ENCODE measurements at regions not wholly inside any gene's neighbourhood (a gene's known extent, or its start where the extent isn't known, plus 50 kb on each side); places are given as distances from the start of the nearest gene placed in this dataset.

DNA sequence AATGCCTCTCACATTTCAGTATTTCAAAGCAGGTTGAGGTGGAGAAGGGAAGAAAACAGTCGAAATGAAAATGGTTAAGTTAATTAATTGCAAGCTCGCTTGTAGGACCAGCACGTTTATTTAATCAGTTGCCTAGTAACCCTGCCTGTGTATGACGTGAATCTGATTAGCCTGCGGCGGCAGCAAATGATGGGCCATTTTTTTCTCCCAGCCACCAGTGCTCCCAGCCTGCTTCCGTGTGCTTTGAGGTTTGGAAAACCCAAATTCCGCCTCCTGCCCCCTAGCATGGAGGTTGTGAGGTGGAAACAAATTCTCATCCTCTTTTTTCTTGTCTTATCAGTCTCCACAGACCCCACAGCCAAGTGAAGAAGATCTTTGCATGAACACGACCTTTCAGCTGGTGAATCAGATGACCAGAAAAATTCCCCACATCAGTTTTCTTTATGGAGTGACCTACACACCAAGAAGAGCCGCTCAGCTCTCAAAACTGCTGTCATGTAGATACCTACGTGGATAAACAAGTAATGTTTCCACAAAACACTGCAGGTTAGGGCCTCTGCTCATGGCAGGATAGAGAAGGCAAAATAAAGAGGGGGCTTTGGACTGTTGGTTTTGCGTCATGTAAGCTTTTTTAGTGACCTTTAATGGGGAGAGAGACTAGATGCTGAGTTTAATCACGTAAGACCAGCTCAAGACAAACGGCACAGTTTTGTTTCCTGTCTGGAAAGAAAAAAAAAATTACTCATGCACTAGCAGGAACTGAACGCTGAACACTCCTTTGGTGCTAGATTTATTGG lies 572.9 kb upstream of the NOX3 start:
- peak; percentile 28 to 29 for DNase-seq

DNA sequence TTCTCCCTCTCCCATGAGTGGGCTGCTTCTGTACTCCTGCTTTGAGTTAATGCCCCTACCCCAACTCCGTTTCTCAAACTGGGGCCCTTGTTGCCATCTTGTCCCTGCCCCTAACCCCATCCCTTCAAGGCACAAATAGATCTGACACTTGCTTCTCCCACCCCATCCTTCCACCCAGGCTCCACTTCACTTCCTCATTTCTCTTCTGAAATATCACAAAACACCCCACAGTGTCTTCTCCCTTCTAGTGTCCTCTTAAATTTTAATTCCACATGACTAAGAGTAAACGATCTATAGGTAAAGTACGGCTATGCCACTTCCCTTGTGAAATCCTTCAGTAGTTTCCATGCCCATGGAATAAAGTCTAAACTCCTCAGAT lies 571.6 kb upstream of the NOX3 start:
- DNase-seq: no peak

DNA sequence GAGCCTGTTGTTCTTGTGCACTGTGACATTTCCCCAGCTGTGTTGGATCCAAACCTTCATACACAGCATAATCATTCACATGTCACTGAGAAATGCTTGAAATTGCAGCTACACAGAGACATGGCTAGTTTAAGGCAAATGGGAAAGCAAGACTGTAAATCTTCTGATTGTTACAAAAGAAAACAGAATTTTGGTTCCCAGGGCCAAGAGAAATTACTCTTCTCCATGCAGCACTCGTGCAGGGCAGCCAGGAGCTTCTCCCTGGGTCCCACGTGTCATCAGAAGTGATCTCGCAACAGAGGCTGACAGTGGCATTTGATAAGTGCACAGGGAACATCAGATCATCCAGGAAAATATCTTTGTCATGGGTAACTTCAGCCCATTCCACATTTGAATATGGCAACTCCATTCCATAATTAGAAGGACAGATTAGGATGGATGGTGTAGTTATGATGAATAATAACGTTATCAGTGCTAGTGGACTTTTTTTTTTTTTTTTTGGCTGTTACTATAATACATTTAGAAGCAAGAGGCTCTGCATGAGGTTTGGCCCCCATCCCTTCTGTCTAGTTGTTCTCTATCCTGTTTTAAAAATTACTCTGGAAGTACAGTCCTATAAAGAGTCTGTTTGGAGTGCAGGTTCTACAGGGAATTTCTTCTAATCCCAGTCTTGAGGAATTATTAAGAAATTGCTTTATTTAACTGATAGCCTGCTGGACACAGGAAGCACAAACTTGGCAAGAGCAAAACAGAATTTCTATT lies 571.0 kb upstream of the NOX3 start:
- no peak for DNase-seq

DNA sequence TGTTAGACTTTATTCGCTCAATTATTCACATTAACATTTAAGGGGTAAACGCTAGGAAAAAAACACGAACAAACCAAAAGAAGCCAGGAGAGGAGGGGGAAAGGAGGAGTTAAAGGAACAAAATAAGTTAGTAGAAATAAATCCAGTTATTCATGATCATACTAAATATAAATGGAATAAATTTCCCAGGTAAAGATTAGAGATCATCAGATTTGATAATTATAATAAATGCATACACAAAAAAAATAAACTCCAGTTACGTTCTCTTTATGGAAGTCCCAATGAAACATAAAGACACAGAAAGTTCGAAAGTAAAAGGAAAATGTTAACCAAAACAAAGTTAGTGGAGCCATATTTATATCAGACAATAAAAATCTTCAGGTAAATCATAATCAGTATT lies 568.7 kb upstream of the NOX3 start:
- no peak for DNase-seq

DNA sequence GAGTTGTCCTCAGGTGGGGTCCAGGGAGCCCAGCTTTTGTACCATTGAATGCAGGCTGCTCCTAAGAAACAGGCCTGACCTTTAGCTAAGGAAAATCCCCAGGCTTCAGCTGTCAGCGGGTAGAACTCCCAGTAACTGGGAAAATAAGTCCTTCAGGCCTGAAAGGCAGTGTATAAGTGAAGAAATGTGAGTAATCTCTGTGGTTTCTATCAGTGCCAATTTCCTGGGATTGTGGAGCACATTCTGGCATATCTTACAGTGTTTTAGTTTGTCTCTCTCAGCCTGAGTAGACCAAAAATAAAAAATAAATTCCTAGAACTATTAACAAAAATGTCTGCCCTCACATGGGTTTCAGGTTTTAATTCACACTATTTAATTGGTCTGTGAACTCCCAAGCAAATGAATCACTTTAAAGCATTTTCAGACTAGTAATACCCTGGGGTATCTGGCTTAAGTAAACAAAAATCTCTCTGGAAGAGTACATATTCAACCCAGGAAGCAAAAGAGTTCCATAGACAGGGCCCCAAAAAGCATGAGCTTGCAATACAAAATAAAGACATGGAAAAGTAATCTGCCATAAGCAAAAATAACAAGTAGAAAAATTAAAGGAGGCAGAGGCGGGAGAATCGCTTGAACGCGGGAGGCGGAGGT lies 566.2 kb upstream of the NOX3 start:
- DNase-seq: no peak

DNA sequence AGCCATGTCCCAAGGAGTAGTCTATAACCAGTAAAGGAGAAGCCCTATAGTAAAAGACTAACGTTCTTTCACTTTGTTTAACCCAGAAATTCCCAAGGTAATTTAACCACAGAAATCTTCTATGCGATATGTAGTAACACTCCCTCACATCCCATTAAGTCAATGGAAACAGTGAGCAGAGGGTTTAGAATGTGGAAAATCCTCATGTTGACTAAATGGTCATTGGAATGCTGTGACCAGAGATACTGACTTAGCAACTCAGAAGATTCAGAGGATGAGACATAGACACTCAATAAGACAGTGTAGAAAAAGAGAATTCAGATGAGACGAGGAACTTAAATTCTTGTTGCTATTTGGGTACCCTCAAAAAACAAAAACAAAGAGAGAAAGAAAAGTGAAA lies 562.2 kb upstream of the NOX3 start:
- DNase-seq: no peak

DNA sequence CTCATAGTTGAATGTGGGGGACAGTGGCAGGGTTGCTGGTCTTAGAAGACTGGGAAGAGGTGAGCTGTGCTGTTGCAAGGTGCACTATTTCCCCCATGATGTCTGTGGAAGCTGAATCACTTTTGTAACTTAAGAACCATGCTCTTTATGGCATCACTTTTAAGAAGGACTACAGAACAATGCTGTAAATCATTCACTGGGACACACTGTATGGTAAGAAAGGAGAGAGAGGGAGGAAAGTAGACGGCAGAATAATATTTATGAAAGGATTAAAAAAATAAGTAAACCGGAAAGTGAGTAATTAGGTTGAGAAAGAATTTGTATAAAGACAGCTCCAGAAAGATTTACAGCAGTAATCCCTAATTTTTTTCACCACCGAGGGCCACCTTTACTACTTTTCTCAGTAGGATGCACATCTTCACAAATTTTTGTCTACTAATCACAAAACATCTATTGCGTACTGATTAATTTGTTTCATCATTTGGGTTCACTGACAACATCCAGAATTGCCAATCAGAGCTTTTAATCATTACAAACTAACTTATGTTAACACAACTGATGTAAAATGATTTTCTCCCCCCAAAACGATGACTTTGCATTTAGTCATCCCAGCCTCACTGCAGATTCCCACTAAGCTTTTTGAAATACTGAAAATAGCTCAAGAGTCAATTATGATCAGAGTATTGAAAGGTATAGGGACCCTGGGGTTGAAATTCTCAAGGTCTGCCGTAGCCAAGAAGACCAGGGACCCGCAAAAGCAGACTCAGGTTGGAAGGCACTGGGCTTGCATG lies 560.7 kb upstream of the NOX3 start:
- DNase-seq: no peak

DNA sequence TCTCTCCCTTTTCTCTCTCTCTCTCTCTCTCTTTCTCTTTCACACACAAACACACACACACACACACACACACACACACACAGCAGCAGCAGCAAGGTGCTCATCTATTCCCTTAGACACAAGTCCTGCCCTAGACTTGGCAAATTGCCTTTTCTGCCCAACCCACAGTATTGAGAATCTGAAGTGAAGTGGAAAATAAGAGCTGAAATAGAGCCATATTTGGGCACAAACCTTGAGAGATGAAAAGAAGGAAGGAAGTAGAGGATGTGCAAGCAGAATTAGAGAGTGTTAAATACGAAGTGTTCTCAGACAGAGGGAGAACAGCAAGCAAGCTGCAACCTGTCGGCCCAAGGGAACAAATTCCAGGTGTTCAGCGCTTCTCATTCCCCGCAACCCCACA lies 557.5 kb upstream of the NOX3 start:
- DNase-seq: no peak

DNA sequence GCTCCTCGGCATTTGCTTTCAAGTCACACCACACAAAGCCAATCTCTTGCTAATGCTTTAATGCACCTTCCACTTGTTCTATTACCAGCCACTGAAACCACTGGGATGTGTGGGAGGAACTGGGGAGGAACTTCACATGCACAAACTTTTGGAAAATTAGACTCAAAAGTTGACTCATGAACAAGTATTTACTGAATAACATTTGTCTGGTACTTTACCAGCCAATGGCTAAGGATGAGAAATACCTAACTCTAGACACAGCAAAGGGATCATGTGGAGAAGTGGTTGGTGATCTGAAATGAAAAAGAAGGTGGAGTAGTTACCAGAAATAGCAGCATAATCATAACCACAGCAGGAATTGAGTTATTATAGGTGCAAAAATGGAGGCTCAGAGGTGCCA lies 554.0 kb upstream of the NOX3 start:
- DNase-seq: no peak

DNA sequence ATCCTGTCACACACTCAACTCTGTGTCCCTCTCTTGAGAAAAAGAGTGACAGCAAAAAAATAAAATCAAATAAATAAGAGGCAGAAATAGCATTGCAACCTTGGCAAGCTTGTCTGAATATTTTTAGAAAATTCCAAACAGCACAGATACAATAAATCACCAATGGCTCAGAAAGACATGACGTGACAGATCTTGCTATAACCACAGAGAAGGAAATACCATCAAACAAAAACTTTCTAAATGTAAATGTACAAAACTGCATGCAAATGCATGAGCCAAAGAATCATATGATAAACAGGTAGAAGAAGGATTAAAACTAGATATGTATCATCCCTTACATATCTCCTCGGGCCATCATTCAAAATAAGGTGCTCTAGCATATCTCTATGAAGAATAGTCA lies 549.2 kb upstream of the NOX3 start:
- no peak for DNase-seq

DNA sequence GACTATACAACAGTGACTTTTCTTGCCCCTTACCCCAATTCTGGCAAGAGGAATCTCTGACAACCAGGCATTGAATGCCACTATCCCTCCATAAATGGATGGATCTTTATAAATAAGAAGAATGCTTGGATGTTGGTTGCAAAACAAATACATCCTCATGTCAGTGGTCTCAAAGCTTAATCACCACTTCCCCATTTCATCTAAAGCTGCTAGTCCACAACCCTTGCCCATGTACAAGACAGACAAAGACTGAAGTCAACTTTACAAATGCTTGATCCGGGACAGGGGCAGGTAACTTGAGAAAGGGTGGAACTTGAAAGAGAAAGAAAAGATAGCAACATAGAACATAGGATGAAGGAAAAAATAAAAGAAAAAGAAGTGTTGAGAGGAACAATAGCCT lies 540.5 kb upstream of the NOX3 start:
- no peak for DNase-seq

DNA sequence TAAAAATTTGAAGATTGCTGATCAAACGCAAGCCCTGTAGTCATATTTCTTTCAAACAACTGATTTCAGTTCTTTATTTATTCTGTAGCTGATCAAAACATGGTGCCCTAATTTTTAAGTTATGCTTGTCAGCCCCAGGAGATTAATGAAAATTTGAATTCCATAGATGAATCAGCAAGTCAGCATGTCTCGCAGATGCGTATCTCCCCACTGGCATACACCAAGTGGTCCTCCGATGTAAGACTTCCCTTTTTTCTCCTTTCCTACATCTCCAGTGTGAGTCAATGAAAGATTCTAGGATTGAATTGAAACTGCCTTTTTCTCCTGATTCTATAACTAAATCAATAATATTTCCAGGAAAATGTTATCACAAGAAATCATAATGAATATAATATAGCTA lies 539.6 kb upstream of the NOX3 start:
- DNase-seq: no peak

DNA sequence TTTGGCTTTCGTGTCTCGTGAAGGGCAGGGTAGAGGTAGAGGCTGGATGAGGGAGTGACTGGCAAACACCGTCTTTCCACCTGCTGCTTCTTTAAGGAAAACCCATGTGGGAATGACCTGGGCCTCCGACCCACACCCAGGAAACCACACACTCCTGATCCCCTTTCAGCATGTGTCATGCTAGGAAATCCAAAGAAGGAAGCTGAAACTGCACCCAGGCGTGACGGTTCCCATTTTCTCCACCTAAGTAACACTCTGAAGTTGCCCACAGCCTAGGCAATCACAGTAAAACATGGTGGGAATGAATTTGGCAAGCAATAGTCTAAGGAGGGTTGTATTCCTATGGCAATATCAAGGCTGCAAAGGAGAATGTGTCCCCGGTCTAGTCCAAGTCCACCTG lies 538.4 kb upstream of the NOX3 start:
- DNase-seq: no peak

DNA sequence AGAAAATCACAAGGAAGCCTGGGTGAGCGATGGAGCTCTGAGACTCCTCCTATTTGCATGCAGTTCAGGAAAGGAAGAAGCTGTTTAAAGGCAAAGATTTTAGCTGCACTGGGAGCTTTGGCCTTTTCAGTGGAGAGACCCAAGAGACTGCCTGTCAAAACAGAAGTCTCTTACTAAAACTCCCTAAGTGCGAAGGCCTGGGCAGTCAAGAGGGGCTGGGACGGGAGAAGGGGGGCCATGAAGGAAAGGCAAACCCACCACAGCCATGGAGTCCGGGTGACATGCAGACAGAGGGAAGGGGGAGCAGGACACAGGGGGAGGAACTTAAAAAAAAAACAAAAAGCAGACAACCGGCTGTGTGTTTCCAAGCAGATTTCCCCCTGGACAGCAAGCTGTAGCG lies 537.6 kb upstream of the NOX3 start:
- DNase-seq: no peak

DNA sequence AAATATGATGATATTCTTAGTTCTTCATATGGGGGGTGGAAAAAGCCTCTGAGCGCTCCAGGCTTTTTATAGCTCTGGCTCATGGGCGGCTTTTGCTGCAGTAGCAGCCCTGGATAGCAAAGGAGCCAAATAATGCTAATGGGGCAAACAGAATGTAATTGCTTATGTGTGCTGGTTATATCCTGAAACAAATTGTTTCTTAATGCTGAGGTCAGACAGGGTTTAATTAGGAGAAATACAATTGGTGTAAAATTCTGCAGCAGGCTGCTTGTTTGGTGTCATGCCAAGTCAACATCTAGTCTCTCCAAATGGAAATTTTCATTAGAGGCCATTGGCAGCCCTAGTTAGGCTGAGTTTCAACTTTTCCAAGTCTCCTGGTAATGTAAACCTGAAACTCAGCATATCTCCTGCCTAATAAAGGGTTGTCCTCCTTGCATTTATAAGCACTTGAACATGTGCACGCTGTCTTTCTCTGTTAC lies 530.1 kb upstream of the NOX3 start:
- DNase-seq: no peak

DNA sequence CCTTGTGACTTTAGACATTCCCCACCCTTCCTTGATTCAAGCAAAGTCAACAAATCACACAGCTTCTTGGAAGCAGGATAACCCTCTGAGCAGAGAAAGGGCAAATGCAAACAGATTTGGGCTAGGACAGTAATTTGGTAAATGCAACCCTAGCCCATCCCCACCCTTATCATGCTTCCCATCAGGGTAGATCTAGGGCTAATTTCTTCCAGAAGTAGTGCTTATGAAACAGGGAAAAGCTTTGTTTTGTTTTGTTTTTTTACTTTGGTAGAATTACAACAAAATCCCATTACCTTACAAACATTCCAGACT lies 525.1 kb upstream of the NOX3 start:
- no peak for DNase-seq

DNA sequence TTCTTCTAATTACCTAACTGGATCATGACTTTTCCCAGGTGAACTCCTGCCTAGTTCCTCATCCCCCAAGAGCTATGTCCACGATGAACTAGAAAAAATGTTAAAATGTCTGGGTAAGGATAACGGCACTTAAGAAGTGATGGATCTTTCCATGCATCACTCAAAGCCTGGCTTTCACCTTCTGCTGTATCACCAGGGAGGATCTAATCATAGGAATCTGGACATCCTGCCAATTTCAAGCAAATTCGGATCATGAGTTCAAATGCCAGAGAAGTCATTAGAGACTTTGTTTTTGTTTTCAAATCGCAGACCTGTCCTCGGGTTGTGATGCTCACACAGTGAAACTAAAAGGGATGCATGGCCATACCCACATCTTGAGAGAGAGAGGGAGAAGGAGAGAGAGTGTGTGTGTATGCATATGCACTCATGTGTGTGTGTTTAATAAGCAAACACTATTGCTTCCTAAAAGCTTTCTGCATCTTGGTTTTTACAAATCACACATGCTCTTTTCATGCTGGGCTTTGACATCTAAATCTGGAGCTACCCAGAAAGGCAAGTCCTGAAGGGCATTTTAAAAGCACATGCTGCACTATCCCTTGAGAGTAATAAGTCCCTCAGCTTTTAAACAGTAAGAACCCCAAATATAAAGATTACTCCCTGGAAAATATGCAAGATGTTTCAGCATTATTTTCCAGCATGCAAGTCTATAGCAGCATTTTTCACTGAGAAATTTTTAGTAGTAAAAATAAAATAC lies 524.6 kb upstream of the NOX3 start:
- no peak for DNase-seq

DNA sequence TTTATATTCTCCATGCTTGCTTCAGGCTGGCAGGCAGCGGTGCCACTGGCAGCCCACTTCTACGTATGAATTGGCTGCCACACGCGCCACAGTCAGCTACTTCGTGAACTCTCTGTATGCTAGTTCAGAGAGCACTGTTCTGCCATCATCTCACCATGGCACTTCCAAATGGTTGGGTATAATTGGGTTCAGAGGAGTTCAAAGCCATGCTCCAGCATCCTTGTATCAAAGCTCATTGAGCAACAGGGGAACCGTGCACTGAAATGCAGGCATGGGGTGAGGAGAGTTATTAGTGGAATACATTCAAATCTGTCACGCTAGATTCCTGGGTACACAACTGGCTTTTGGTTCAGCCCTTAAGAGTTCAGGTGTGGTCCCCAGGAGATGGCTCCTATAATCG lies 519.9 kb upstream of the NOX3 start:
- DNase-seq: no peak

DNA sequence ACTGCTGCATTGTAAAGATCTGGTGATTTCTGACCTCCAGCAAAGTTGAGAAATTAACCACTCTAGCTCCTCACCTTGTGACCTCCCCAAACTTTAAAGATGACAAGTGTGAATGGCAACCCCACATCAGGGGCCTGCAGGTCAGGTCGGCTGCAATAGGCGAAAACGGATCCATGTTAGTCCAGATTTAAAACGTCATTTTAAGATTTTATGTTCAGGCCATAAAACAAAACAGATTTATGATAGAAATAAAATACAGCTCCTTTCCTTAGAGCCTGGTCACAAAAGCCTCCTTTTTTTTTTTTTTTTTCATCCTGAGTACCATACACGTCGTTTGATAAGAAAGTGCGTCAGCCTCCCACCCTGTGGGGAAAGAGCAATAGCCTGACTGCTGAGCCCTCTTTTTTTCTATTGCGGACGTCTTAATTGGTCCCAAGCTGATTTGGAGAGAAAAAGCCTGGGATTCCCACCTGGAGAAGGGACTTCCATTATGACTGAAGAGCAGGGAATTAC lies 519.2 kb upstream of the NOX3 start:
- DNase-seq: no peak

DNA sequence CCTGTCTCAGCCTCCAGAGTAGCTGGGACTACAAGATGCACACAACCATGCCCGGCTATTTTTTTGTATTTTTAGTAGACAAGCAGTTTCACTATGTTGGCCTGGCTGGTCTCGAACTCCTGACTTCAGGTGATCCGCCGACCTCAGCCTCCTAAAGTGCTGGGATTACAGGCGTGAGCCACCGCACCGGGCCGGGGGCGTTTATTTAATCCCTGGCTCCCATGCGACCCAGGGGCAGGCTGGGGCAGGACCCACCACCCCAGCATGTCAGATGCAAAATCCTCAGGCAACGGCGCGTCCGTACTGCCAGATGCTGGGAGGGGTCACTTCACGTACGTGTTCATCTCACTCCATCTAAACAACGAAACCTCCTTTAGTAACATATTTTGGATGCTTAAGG lies 518.7 kb upstream of the NOX3 start:
- DNase-seq: no peak

DNA sequence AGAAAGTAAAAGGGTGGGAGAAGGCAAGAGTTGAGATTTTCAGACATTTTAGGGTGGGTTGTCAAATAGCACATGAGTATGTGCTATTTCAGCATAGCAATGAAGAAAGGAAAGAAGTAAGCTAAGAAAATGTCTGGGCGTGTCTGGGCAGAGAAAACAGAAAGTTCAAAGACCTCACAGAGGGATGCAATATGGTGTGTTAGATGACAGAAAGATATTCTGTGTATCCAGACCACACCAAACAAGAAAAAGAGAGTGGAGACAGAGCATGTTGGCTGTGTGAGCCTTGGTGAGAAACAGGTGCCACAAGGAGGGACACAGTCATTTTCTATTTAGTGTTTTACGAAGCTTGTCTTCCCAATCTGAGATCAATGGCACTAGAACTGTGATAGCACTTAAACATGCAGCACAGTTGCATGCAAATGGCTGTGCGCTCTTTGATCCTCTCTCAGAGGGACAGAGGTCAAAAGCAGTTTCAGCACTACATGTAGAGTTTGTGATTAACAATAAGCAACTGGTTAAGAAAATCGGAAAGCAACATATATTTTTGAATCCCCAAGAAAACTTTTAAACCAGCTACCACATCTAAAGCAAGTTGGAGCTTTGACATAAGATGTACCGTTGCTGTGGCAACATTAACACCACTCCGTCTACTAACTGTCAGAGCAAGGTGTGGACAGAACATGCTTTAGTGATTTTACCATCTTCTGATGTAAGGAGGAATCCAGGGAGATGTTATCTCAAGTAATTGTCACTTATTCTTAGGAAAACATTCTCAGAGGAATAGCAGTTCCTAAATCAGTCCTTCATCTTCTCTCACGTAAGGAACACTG lies 515.5 kb upstream of the NOX3 start:
- DNase-seq: no peak

All from activated T-cell treated with anti-CD3 and anti-CD28 coated beads, Interleukin-2, amount 50 U/mL, for 48 hours (primary cell).